NB4 (cell line): ENCODE measurements at regions not wholly inside any gene's neighbourhood (a gene's known extent, or its start where the extent isn't known, plus 50 kb on each side); places are given as distances from the start of the nearest gene placed in this dataset.

Source experiments
- CTCF ChIP-seq: IDR thresholded peaks from one replicate; pipeline ENCODE4 v1.5.1; 2012; ENCODE audit warnings: low read depth, low read length
- MYC ChIP-seq: IDR thresholded peaks from 2 replicates; pipeline ENCODE4 v1.6.1; 2011; ENCODE audit warnings: low read depth, low read length
- TF ChIP-seq, protein P1 (sequence below): IDR thresholded peaks from 2 replicates; pipeline ENCODE4 v1.6.1; 2011; ENCODE audit warnings: low read depth, low read length

GRCh38 chr21:26669215-26669764, 96.2 kb upstream of the CYYR1 start:
- TF ChIP-seq, protein P1, sequence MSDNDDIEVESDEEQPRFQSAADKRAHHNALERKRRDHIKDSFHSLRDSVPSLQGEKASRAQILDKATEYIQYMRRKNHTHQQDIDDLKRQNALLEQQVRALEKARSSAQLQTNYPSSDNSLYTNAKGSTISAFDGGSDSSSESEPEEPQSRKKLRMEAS: no peak
- TF ChIP-seq CTCF (no peak), MYC (no peak)
